ENCODE measurements at regions not wholly inside any gene's neighbourhood (a gene's known extent, or its start where the extent isn't known, plus 50 kb on each side); places are given as distances from the start of the nearest gene placed in this dataset.

DNA sequence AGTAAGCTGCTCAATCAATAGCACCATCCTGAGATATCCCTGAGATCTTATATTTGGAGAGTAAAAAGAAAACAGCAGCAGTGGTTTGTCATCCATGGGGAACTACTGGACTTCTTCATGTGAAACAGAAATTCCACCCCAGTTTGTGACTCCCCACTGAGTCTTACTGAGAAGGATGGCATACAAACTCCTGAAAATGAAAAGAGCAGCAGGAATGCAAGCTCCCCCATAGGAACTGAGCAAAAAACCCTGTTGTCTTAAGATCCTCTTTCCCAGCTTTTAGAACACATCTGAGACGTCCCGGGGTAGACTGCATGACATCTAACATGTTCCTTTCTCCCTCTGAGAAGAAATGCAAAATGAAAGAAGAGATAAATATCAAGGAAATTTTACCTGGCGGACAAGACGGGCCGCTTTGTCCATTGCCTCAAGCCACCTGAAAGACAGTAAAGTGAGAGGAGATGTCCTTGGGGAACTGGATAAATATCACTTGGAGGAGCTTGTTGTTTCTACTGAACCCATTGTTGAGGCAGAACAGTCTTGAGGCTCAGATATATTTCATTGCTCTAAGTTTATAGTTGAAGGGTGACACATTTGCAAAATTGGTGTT, 117.1 kb downstream of the NUDT12 start:
- H3K4me1 Mint-ChIP-seq (ENCODE audit: low read depth, unreplicated experiment), result peaks cover 41% of the 10 kb centered on the region

GRCh38 chr5:103444333-103445038, 118.1 kb downstream of the NUDT12 start:
- Histone ChIP-seq H3K9me3 (ENCODE audit: insufficient read depth, low read depth, low read length) (no peaks in the 10 kb centered on the region), H3K27me3 (ENCODE audit: insufficient read depth, low read length) (no peaks in the 10 kb centered on the region), H3K79me2 (ENCODE audit: insufficient read depth, low read length) (no peaks in the 10 kb centered on the region), H4K20me1 (ENCODE audit: insufficient read depth, low read length) (no peaks in the 10 kb centered on the region), H2AFZ (ENCODE audit: low read depth, low read length) (no peak overlapping the region), H3K4me3 (ENCODE audit: insufficient read depth, low read depth, low read length) (no peak overlapping the region), H3K27ac (ENCODE audit: low read depth, low read length) (no peak overlapping the region), H3K4me1 (ENCODE audit: insufficient read depth, low read length) (peaks cover 12% of the 10 kb centered on the region), H3K4me2 (ENCODE audit: low read length) (no peak overlapping the region), H3K9ac (ENCODE audit: low read length) (no peak overlapping the region), H3K36me3 (ENCODE audit: insufficient read depth, low read length) (no peaks in the 10 kb centered on the region)
- Mint-ChIP-seq H3K36me3 (ENCODE audit: low read depth, unreplicated experiment) (peaks cover 1% of the 10 kb centered on the region), H3K9me3 (ENCODE audit: unreplicated experiment) (peaks cover 5% of the 10 kb centered on the region), H3K27ac (ENCODE audit: unreplicated experiment) (peak overlapping the region; percentile 76), H3K27me3 (ENCODE audit: low read depth, unreplicated experiment) (no peaks in the 10 kb centered on the region), H3K4me1 (ENCODE audit: low read depth, unreplicated experiment) (peaks cover 35% of the 10 kb centered on the region), H3K4me3 (ENCODE audit: unreplicated experiment) (no peak overlapping the region)
- TF ChIP-seq EZH2 (IDR thresholded peaks at IDR 0.05; ENCODE audit: insufficient read depth, low read length), result no peak
- TF ChIP-seq, protein P1, sequence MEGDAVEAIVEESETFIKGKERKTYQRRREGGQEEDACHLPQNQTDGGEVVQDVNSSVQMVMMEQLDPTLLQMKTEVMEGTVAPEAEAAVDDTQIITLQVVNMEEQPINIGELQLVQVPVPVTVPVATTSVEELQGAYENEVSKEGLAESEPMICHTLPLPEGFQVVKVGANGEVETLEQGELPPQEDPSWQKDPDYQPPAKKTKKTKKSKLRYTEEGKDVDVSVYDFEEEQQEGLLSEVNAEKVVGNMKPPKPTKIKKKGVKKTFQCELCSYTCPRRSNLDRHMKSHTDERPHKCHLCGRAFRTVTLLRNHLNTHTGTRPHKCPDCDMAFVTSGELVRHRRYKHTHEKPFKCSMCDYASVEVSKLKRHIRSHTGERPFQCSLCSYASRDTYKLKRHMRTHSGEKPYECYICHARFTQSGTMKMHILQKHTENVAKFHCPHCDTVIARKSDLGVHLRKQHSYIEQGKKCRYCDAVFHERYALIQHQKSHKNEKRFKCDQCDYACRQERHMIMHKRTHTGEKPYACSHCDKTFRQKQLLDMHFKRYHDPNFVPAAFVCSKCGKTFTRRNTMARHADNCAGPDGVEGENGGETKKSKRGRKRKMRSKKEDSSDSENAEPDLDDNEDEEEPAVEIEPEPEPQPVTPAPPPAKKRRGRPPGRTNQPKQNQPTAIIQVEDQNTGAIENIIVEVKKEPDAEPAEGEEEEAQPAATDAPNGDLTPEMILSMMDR (IDR thresholded peaks at IDR 0.05; ENCODE audit: insufficient read depth, low read depth, low read length), result no peak
- no peak for FAIRE-seq
- DNase-seq (ENCODE audit: low read depth), result no peak

More for the DNA sequence above, 117.1 kb downstream of the NUDT12 start:
- Histone ChIP-seq H3K9ac (ENCODE audit: low read length) (no peak overlapping the region), H2AFZ (ENCODE audit: low read depth, low read length) (no peak overlapping the region), H4K20me1 (ENCODE audit: insufficient read depth, low read length) (no peaks in the 10 kb centered on the region), H3K4me3 (ENCODE audit: insufficient read depth, low read depth, low read length) (no peak overlapping the region), H3K4me1 (ENCODE audit: insufficient read depth, low read length) (peaks cover 18% of the 10 kb centered on the region), H3K27ac (ENCODE audit: low read depth, low read length) (peak overlapping the region; percentile 28), H3K4me2 (ENCODE audit: low read length) (no peak overlapping the region), H3K27me3 (ENCODE audit: insufficient read depth, low read length) (no peaks in the 10 kb centered on the region), H3K9me3 (ENCODE audit: insufficient read depth, low read depth, low read length) (no peaks in the 10 kb centered on the region), H3K36me3 (ENCODE audit: insufficient read depth, low read length) (no peaks in the 10 kb centered on the region), H3K79me2 (ENCODE audit: insufficient read depth, low read length) (no peaks in the 10 kb centered on the region)
- H3K36me3 Mint-ChIP-seq (ENCODE audit: low read depth, unreplicated experiment), result peaks cover 1% of the 10 kb centered on the region
- H3K27ac Mint-ChIP-seq (ENCODE audit: unreplicated experiment), result peak overlapping the region; percentile 59
- FAIRE-seq, result no peak
- no peak for DNase-seq (ENCODE audit: low read depth)
- TF ChIP-seq, protein P1 (IDR thresholded peaks at IDR 0.05; ENCODE audit: insufficient read depth, low read depth, low read length), result no peak
- no peak for TF ChIP-seq EZH2 (IDR thresholded peaks at IDR 0.05; ENCODE audit: insufficient read depth, low read length)
- no peak overlapping the region for H3K4me3 Mint-ChIP-seq (ENCODE audit: unreplicated experiment)
- no peaks in the 10 kb centered on the region for H3K9me3 Mint-ChIP-seq (ENCODE audit: unreplicated experiment)
- H3K27me3 Mint-ChIP-seq (ENCODE audit: low read depth, unreplicated experiment), result no peaks in the 10 kb centered on the region

DNA sequence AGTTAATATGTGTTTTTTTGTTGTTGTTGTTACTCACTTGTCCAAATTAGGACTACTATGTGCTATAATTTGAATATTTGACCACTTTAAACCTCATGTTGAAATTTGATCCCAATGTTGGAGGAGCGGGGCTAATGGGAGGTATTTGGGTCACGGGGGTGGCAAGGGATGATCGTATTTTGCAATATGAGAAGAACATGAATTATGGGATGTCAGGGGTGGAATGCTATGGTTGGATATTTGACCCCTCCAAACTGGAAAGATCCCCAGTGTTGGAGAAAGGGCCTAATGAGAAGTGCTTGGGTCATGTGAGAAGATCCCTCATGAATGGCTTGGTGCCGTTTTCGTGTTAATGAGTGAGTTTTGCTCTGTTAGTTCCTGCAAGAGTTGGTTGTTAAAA, 119.8 kb downstream of the NUDT12 start:
- Histone ChIP-seq H3K27me3 (ENCODE audit: insufficient read depth, low read length) (no peaks in the 10 kb centered on the region), H3K9me3 (ENCODE audit: insufficient read depth, low read depth, low read length) (no peaks in the 10 kb centered on the region), H3K36me3 (ENCODE audit: insufficient read depth, low read length) (no peaks in the 10 kb centered on the region), H2AFZ (ENCODE audit: low read depth, low read length) (no peak overlapping the region), H3K27ac (ENCODE audit: low read depth, low read length) (no peak overlapping the region), H3K4me3 (ENCODE audit: insufficient read depth, low read depth, low read length) (no peak overlapping the region), H3K4me1 (ENCODE audit: insufficient read depth, low read length) (peaks cover 12% of the 10 kb centered on the region), H3K79me2 (ENCODE audit: insufficient read depth, low read length) (no peaks in the 10 kb centered on the region), H4K20me1 (ENCODE audit: insufficient read depth, low read length) (no peaks in the 10 kb centered on the region), H3K9ac (ENCODE audit: low read length) (no peak overlapping the region), H3K4me2 (ENCODE audit: low read length) (no peak overlapping the region)
- no peaks in the 10 kb centered on the region for H3K27me3 Mint-ChIP-seq (ENCODE audit: low read depth, unreplicated experiment)
- no peak overlapping the region for H3K4me3 Mint-ChIP-seq (ENCODE audit: unreplicated experiment)
- peak overlapping the region; percentile 60 for H3K27ac Mint-ChIP-seq (ENCODE audit: unreplicated experiment)
- H3K4me1 Mint-ChIP-seq (ENCODE audit: low read depth, unreplicated experiment), result peaks cover 35% of the 10 kb centered on the region
- DNase-seq (ENCODE audit: low read depth) (no peak), FAIRE-seq (no peak)
- no peak for TF ChIP-seq EZH2 (IDR thresholded peaks at IDR 0.05; ENCODE audit: insufficient read depth, low read length)
- peaks cover 5% of the 10 kb centered on the region for H3K9me3 Mint-ChIP-seq (ENCODE audit: unreplicated experiment)
- H3K36me3 Mint-ChIP-seq (ENCODE audit: low read depth, unreplicated experiment), result peaks cover 1% of the 10 kb centered on the region

Measured in astrocyte (in vitro differentiated cells and primary cell).